Posterior cingulate gyrus (tissue), 11 donors: ENCODE measurements at regions not wholly inside any gene's neighbourhood (a gene's known extent, or its start where the extent isn't known, plus 50 kb on each side); places are given as distances from the start of the nearest gene placed in this dataset.
"Not testable (repeated sequence)": the region's sequence is repeated elsewhere in the genome, so short reads cannot be mapped to it uniquely, and the experiment has no call there.

ENCODE experiments used
- DNase-seq, 10 donors: peaks; one replicate each; pipeline versions ENCODE4 v3.0.0 to v3.0.0-alpha.2; 2020 to 2021; ENCODE audit warnings: mixed read lengths in 3 of 10
- intact Hi-C: fragments of 100-400 bp; cut with DNase I; formaldehyde crosslinking; loops from one replicate; pipeline ENCODE4 v1.15.1; 2023

DNA sequence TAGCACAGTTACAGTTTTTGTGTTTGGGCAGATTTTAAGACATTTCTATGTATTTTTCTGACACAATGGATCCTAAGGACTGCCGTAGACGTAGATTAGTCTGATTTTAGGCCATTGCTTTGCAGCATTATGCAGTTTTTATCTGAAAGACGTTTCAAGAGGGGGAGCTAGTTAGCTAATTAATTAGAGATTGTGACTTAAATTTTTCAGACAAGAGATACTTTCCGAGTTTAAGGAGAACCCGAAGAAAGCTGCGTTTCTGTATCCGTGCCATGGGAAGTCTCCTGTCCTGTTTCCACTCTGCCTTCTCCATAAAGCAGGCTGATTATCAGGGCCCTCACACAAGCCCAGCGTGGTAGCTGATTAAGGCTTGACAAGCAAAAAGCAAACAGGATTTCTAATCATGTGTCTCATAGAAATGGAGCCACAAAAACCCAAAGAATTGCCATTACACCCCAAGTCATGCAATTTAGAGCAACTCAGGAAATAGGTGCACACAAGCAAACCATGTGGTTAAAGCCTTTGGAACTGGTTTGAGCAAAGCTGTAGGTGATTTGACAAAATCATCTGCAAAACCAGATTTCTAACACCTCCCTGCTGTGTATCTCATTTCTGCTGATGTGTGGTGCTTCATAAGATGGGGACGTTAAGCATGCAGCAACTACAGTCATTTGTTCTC is 808.1 kb downstream of the RNF144A start:
- intact Hi-C loops = loop anchor here (10.0 kb wide), 1 partner anchor 959 kb away; the partner anchor contains the start of gene ID2

DNA sequence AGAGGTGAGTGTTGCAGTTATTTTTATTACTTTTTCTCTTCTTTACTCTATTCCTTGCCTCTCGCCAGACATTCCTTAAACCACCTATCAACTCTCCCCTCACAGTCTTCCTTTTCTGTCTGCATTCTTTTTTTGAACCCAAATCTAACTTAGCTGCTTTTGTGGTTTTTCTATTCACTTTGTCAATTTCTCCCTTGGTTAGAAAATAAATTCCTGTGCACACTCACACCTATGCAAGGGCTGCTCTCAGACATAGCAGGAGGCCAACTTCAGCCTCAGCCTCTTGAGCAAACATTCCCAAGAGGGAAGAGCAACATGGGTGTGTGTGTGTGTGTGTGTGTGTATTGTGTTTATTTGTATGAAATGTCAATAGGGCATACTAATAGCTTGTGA is 808.6 kb downstream of the RNF144A start:
- no peak for DNase-seq
- intact Hi-C loops = loop anchor here (10.0 kb wide), 1 partner anchor 959 kb away; the partner anchor contains the start of gene ID2

More for the DNA sequence above, 808.1 kb downstream of the RNF144A start:
- DNase-seq = no peak

DNA sequence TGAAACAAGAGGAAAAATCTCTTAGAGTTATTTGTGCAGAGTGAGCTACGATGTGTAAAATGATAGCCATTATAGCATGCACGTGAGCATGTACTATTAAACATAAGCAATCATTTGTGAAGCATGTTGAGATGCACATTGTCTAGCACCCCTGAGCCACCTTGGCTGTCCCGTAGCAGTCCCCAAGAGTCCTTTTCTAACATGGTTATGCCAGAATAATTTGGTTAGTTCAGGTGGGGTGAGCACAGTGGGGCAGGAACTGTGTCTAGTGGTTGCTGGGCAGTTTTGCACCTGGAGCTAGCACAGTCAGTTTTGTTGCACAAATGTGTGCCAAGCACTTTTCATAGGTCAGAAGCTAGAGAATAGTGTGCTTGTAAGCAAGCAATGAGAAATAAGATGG is 809.8 kb downstream of the RNF144A start:
- intact Hi-C loops = loop anchor here (10.0 kb wide), 1 partner anchor 958 kb away; the partner anchor contains the start of gene ID2
- no peak for DNase-seq

DNA sequence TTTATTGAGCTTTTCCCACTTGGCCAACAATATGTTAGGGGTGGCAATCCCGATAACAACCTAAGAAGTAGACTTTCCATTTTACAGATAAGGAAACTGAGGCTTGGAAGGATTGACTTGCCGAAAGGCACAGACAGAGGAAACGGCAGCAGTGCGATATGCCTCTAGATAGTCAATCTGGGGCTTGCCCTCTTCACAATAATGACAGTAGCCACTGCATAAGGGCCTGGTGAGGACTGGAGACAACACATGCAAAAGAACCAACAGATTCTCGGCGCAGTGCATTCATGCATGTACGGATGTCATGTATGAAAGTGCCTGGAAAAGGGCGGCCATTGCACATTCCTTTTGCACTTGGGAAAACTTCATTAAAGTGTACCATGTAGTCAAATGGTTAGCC is 811.2 kb downstream of the RNF144A start:
- intact Hi-C loops = loop anchor here (10.0 kb wide), 1 partner anchor 956 kb away; the partner anchor contains the start of gene ID2
- DNase-seq = no peak

DNA sequence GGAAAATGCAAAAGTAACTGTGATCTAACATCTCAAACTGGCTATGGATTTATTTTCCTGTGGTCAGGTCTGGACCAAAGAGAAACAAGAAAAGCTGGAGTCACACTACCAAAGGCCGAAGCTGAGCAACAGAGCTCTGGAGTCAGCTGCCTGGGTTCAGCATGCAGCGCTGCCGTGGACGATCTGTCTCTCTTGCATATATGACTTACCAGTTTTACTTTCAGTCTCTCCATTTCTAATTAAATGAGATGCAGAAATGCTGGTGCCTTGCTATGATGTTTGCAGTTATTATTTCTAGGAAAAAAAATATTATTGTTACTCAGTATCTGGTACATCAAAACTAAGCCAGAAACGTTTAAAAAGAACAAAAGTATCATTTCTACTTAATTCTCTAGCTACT is 813.2 kb downstream of the RNF144A start:
- DNase-seq = no peak
- intact Hi-C loops = no loop called here

DNA sequence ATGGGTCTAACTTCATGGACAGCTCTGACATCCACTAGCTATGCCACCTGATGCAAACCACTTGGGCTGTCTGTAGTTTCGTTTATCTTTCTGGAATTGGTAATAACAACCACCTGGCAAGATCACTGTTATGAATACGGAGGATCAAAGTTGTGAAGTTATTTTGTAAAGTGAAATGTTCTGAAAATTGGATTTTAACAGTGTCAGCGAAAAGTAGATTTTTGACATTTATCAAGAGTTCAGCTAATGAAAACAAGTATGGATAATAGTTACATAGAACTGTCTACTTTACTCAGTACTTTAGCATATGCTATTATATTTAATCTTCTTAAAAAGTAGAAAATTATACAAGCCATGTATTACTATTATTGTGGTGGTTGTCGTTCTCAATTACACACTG is 813.8 kb downstream of the RNF144A start:
- DNase-seq = no peak
- intact Hi-C loops = no loop called here

DNA sequence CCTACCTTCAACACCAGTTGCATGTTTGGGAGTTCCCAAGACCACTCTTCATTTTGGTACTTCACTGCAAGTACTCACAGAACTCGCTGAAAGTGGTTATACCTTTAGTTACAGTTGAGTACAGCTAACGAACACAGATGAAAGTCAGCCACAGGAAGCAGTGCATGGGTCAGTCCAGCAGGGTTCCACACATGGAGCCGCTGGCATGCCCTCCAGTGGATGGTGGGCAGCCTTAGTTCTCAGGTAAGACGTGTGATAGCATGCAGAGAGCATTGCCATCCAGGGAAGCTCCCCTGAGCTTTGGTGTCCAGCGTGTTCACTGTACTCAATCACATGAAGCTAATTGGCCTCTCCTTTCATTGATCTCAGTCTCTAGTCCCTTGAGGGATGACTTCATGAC is 815.3 kb downstream of the RNF144A start:
- intact Hi-C loops = no loop called here
- DNase-seq = no peak

DNA sequence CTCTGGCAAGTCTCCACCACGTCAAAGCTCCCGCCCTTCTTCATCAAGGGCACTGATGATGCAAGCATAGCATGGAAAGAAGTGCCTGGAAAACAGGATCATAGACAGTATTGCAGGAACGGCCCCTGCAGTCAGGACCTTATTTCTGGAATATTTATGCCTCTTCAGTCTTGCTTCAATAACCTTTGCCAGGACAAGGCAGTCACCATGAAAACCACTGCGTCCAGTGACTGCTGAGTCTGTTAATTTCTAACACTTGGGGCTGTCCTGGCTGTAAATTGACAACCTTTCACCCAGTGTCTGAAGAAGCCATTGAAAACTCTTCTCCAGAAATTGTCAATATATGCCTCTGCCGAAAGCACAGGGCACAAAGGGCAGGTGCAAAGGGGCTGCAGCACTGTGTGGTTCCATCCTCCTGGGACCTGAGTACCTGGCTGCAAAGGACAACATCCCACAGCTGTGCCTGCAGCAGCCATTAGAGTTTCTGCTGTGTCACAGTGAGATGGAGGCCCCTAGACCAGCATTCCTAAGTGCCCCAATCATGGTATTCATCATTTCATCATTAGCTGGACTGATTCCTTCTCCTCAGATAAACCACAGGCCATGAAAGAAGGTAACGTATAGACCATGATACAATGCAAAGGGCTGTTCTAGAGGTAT is 819.6 kb downstream of the RNF144A start:
- intact Hi-C loops = no loop called here
- DNase-seq = no peak

DNA sequence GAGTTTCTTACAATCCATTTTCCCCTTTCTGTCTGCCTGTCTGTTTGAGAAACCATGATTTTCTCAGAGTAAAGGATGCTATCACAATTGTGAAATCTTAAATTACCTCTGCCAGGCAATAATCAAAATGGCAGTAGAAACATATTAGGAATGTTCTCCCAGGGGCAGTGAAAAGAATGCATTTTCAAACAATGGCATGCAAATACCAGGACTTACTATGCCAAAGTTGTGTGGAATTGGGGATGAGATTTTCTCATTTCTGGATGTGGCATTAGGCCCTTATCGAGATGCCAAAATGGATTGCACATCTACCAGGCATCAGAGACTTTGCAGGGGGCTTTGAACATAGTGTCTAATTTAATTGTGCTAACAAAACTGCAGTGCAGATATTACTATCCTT is 821.4 kb downstream of the RNF144A start:
- intact Hi-C loops = no loop called here
- DNase-seq = no peak

DNA sequence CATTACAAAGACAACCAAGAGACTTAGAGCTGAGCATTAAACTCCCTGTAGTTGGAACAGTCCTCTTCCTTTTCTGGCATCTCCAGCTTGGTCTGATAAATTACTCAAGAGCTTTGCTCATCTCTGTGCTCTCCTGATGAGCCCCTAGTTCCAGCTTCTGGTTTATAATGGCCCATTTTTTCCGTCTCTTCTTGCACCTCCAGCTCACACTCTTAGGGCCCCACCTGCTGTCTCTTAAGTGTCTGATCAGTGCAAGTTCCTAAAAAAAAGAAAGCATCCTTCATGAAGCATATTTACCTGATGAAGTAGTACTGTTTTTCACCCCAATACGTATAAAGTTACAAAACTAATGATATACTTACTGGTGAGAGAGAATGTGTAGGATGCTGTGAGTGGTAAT is 822.9 kb downstream of the RNF144A start:
- intact Hi-C loops = no loop called here
- DNase-seq = no peak

DNA sequence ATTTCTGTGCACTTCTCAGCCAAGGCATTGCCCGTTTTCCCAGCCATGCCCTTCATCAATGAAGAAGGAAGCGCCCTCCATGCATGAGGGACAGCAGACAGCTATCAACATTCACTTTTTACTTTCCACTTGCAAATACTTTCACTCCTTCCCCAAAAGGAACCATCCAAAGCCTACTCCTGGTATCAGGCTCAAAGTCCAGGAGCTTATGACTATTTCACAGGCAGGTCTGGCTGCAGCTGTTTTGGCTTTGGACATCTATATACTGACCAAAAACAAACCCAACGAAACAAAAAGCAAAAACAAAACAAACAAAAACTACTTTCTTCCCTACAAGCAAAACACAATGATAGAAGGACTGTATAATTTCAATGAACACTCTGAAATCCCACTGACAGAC is 825.1 kb downstream of the RNF144A start:
- intact Hi-C loops = no loop called here
- DNase-seq = no peak

DNA sequence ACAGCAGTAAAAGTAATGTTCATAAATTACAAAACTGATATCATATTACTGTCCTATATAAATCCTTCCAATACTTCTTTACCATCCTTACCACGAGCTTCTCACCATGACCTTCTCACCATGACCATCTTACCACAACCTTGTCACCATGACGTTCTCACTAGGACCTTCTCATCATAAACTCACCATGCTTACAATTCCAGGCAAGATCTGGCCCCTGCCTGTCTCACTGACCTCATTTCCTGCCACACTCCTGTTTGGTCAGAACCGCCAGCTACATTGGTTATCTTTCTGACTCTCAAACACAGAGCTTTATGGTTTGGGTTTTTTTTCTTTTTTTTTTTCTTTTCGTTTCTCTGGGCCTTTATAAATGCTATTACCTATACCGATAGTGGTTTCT is 827.6 kb downstream of the RNF144A start:
- no peak for DNase-seq
- intact Hi-C loops = no loop called here

DNA sequence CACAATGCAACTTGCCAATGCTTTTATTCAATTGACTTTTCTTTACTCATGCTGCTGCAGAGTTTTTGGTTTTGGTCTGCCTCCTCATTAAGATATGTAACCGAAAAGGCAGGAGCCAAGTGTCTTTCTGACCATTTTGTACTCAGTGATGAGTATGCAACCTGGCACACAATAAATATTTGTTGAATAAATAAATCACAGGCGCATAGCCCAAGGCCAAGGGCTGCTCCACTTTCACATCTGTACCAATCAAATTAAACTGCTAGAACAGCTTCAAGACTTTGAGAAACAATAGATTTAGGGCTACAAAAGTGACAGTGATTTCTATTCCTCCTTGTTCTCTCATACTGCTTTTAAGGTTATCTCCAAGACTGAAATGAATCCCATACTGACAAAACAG is 828.2 kb downstream of the RNF144A start:
- intact Hi-C loops = no loop called here
- DNase-seq = no peak

DNA sequence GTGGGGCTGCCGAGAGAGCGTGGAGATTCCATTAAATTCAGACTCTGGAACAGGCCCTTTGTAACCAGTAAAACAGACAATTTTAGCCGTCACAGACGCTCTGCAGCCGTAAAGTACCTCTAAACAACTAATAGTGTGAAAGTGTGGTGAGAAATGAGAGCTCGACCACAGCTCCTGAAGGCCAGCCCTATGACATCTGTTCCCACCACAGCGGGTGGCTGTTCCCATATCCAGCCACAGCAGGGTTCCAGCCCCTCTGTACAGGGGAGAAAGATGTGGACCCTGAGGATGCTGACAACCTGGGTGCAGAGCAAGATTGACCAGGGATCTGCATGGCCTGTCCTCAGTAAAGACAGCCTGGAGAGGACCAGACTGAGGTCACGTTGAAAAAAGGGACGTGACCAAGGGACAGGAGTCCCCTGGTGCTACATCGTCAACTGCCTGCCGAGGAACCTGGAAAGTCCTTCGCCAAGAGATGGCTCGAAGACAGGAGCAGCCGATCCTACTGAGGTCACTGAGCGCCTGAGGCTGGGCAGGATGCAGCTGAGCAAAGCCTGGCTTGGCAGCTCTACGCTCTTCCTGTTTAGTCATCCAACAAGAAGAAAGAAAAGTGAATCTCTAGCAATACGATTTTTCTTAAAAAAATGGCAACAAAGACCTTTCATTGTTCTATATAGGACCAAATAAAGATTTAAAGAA is 831.7 kb downstream of the RNF144A start:
- DNase-seq = peak in 2 of 10 donors; percentile 36 to 65
- intact Hi-C loops = no loop called here

DNA sequence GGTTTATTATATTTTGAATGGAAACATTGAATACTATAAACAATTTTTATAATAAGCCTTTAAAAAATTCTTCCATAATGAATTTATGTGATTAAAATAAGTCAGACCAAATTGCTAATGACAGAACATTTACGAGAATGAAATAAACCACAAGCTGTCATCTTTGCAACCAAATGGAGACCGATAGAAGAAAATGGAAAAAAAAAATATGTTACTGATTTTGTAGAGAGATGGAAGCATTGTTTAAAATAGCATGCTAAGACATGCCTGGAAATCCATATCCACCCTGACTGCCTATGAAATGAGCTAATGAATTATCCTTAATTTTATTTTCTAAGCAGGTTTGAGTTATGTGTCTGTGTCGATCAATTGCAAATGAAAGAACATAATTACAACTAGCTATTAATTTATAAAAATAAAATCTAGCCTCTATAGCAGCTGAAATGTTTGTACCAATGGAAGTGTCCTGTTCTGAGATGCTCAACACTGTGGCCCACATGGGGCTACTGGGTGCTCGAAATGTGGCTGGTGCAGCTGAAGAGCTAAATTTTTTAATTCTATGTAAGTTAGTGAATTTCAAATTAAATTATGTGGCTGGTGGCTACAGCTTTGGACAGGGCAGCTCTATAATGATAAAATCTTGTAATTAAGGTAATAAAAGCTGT is 832.8 kb downstream of the RNF144A start:
- intact Hi-C loops = no loop called here
- no peak for DNase-seq

DNA sequence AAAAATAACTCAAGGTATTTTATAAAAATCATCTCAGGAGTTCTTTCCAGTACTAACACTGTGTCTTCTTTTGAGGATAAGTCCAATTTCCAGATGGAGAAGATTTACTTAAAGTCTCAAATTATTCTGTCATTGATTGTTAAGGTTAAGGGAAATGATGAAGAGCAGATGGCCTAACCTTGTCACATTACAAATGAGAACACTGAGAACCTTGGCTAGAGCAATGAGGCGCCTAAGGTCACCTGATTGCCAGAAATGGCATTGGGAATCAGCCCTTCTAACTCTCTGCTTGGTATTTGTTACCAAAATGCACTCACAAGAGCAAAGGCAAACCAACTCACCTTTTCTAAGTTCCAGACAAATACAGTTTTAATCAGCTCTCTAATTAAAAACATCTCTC is 835.1 kb downstream of the RNF144A start:
- DNase-seq = no peak
- intact Hi-C loops = no loop called here

DNA sequence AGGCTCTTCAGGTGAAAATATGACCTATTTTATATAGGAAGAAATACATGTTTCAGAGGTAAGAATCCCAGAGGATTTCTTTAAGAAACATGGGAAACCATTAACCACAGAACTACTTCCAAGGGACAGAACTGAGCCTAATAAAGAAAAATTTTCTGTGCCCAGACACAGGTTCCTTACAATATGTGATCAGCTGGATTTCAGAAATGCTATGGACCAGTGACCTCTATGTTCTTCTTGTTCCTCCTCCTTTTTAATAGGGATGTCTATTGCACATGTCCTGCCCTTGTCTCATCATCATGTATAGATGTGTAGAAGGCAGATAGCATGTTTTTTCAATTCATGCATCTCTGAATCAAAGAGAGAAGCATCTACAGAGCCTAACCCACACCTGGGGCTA is 836.6 kb downstream of the RNF144A start:
- intact Hi-C loops = no loop called here
- no peak for DNase-seq

DNA sequence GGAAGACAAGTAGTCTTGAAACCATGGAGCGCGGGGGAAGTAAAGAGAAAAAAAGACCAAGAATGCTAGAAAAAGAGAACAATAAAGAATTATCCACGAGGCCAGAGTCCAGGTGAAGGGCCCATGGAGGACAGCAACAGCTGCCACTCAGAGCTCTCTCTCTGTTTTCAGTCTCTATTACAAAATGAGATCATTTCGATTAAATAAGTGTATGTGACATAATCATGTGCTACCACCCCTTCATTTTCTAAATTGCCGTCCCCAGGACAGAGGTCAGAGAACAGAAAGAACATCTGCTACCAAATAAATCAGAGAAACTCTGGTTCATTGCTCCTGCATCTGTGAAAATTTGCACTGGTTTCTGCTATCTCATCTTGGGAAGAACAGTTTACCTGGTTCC is 838.7 kb downstream of the RNF144A start:
- intact Hi-C loops = no loop called here
- no peak for DNase-seq

DNA sequence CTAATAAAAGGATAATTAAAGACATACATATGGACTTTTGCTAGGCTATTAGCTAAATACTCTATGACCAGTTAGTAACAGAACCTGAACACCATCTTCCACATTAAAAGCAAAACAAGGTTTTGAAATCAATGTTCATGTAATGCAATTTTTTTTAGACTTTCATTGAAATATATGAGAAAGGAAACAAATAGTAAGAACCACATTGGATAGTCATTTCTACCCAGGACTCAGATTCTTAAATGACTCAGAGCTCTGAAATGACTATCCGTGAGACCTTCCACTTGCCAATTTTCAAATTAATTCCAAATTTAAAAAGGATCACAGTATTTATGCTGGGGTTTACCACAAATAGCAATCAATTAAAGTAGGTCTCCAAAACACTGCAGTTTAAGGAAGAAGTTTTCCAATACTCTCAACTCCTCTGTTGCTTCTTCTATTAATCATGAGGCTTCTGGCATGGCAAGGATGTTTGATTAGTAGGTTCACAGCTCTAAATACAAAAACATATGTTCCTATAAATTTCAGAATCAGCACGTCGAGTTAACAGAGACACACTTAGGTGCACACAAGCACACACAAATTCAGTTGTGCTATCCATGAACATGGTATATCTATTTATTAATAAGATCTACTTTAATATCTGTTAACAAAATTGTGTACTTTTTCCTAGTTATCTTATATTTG is 841.0 kb downstream of the RNF144A start:
- no peak for DNase-seq
- intact Hi-C loops = no loop called here

DNA sequence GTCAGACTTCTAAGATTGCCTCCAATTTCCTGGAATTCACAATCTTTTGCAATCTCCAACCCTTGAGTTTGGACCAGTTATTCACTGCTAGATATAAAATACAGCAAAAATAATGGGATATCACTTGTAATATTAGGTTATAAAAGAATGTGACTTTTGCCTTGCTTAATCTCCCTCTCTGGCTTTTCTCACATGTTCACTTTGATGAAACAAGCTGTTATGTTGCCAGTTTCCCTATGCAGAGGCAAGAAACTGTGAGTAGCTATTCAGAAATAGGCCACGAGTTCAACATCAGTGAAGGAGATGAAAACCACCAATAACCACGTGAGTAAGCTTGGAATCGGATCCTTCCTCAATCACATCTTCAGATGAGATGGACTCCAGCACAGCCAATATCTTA is 842.7 kb downstream of the RNF144A start:
- DNase-seq = no peak
- intact Hi-C loops = no loop called here

DNA sequence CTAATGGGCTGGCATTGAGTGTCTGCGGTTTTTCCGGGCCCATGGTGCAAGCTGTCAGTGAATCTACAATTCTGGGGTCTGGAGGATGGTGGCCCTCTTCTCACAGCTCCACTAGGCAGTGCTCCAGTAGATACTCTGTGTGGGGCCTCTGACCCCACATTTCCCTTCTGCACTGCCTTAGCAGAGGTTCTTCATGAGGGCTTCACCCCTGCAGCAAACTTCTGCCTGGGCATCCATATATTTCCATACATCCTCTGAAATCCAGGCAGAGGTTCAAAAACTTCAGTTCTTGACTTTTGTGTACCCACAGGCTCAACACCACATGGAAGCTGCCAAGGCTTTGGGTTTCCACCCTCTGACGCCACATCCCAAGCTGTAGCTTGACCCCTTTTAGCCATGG is 846.2 kb downstream of the RNF144A start:
- DNase-seq, intact Hi-C loops: not testable (repeated sequence)
